DLD1 (cell line): ENCODE measurements at regions not wholly inside any gene's neighbourhood (a gene's known extent, or its start where the extent isn't known, plus 50 kb on each side); places are given as distances from the start of the nearest gene placed in this dataset.

ENCODE experiments used
- in situ Hi-C: cut with HindIII; loops from 2 replicates; pipeline ENCODE4 v1.10.0; 2017; ENCODE audit warnings: low sequenced_read_pairs

- in situ Hi-C loops = no loop called here
Observed at GRCh38 chr2:46813680-46814079, 101.9 kb downstream of the MCFD2 start.

GRCh38 chr2:46813020-46813415 lies 102.6 kb downstream of the MCFD2 start:
- in situ Hi-C loops = no loop called here
